GM21723 (cell line): ENCODE measurements at regions not wholly inside any gene's neighbourhood (a gene's known extent, or its start where the extent isn't known, plus 50 kb on each side); places are given as distances from the start of the nearest gene placed in this dataset.
"Not testable (repeated sequence)": the region's sequence is repeated elsewhere in the genome, so short reads cannot be mapped to it uniquely, and the experiment has no call there.

Experiments
- ATAC-seq: cut with Tn5 transposase; IDR thresholded peaks from one replicate; pipeline ENCODE4 v1.9.1; 2021; ENCODE audit warnings: mild to moderate bottlenecking, moderate library complexity; ENCODE audit not compliant: unreplicated experiment

DNA sequence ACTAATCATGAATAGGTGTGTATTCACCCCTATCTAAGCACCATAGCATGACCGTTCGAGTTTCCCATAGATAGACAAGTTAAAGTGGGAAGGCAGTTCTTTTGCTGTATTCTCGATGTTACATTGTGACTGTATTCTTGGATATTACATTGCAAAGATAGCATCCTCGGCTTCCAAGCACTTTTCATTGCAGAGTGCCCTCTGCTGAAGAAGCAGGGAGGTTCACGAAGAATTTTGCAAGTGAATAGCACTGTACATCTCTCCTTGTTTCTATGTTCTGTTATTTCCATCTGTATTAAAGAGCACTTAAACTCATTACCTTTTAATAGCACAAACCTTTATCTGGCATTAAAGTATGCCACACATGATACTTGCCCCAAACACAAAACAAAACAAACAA lies 426.7 kb upstream of the ARX start:
- no peak for ATAC-seq

GRCh38 chrX:25433307-25433706 lies 417.5 kb upstream of the ARX start:
- ATAC-seq = no peak

GRCh38 chrX:25432396-25432795 lies 416.6 kb upstream of the ARX start:
- no peak for ATAC-seq

- no peak for ATAC-seq
Observed at GRCh38 chrX:25427873-25428555, 412.2 kb upstream of the ARX start.

- ATAC-seq = not testable (repeated sequence)
Observed at GRCh38 chrX:25404163-25404562, 388.4 kb upstream of the ARX start.

DNA sequence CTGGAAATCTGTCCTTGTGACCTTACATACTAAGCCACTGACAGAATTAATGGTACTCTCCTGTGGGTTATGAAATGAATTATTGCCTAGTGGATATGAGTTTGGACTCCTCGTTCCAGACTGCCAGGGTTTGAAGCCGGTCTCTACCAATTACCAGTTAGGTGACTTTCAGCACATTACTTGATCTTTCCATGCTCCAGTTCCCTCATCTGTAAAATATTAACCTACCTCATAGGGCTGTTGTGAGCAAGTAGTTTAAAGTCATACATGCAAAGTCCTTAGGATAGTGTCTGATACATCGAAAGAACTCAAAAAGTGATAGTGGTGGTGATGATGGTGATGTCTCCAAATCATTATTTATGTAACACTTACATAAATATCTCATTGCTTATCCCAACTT lies 373.5 kb upstream of the ARX start:
- ATAC-seq = no peak

- ATAC-seq = no peak
Observed at GRCh38 chrX:25383196-25383595, 367.4 kb upstream of the ARX start.

DNA sequence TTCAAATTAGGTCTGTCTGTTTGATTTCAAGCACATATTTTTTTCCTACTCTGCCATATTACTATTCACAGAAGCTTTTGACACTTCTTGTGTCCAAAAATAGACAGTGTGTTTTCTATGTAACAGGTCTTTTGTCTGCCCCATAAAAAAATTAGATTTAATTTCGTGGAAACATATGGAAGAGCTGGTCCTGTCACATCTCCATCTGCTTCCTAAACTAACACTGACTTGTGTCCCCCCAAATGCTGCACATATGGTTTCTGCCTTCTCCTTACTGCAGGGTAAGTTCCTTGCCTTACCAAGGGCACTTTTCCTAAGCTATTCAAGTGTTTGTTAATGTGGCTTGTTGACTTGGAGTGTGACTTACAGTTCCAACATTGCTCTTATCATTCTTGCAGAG lies 340.7 kb upstream of the ARX start:
- no peak for ATAC-seq

- no peak for ATAC-seq
Observed at GRCh38 chrX:25344161-25344936, 328.6 kb upstream of the ARX start.

GRCh38 chrX:25343060-25343459 lies 327.3 kb upstream of the ARX start:
- no peak for ATAC-seq

- ATAC-seq = no peak
Observed at GRCh38 chrX:25337841-25338240, 322.1 kb upstream of the ARX start.

- no peak for ATAC-seq
Observed at GRCh38 chrX:25300994-25301393, 285.2 kb upstream of the ARX start.

- no peak for ATAC-seq
Observed at GRCh38 chrX:25296850-25297249, 281.1 kb upstream of the ARX start.

- no peak for ATAC-seq
Observed at GRCh38 chrX:25295466-25295865, 279.7 kb upstream of the ARX start.

GRCh38 chrX:25290132-25290531 lies 274.4 kb upstream of the ARX start:
- no peak for ATAC-seq

DNA sequence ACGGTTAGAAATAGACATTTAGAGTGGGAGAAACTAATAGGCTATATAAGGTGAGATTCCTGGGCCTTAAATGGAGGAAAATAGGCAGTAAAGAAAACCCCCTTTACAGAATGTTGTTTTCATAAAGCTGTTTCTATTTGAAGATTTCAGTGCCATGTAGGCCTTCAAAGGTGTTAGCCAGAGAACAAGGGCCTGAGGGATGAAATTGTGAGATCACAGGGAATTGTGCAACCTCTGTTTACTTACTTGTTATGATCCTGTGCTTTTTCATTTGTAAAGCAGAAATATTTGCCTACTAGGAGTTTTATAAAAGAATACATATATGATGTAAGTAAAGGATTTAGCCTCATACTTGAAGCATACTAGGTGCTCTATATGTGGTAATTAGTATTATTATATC lies 272.9 kb upstream of the ARX start:
- ATAC-seq = no peak

- no peak for ATAC-seq
Observed at GRCh38 chrX:25287521-25287920, 271.8 kb upstream of the ARX start.

GRCh38 chrX:25285598-25285997 lies 269.8 kb upstream of the ARX start:
- ATAC-seq = no peak

DNA sequence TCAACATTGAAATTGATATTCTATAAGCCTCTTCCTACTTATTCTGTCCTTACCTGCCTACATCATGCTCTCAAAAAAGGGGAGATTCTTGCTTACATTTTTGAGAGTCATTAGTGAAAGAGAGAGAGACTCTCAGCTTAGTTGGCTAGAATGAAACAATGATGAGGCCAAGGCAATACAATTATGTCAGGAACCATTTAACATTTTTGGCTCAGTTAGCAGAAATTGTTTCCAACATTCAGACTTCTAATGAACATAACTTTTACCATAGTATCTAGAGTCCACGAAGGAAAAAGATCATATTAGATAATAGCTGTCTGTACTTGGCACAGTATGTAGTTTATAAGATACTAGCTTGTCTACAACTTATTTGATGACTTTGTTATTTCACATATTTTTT lies 263.7 kb upstream of the ARX start:
- no peak for ATAC-seq

- no peak for ATAC-seq
Observed at GRCh38 chrX:25278341-25278740, 262.6 kb upstream of the ARX start.

DNA sequence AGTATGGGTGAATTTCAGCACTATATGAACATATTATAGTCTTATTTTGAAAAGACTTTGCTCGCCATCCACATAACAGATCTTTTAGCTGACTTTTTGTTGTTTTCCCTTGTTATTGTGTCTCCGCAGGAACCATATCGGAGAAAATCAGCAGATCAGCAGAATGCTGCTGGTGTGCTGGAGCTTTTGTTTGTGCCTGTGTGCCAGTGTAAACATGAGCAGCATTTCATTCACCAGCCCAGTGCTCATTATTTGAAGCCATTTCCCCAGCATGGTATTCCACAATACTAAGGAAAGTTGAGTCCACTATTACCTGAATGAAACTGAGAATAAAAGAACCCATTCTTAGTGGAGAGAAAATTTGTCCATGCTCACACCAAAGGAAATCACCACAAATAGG lies 261.8 kb upstream of the ARX start:
- ATAC-seq = no peak

DNA sequence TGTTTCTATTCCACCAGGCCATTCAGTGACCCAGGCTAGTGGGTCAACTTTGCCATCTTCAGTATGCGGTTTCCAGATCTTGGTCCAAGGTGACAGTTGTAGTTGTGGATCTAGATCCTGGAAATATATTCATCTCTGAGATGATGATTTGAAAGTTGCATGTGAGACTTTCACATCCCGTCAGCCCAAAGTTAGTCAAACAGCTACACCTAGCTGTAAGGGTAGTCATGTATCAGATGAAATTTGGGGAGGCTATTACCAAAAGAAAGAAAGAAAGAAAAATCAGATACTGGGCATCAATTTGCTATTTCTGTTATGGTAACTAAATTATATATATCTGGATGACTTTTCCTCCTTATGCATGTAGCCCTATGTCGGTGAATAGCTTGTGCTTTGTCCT lies 259.4 kb upstream of the ARX start:
- no peak for ATAC-seq

DNA sequence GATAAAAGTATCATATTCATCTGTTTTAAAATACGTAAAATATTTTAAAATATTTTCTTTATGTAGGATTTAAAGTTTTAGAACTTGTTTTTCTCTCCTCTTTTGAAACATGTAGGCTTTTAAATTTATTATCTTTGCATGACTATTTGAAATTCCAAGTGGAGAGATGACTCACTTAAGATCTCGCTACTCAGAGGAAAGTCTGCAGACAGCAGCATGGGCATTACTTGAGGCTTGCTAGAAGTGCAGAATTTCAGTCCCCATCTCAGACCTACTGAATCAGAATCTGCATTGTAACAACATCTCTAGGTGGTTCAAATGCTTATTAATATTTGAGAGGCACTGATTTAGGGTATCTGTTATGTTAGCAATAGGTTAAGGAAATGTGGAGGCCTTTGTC lies 225.7 kb upstream of the ARX start:
- no peak for ATAC-seq
